ENCODE measurements at regions not wholly inside any gene's neighbourhood (a gene's known extent, or its start where the extent isn't known, plus 50 kb on each side); places are given as distances from the start of the nearest gene placed in this dataset.

GRCh38 chr1:181430015-181430885 lies 53.1 kb upstream of the CACNA1E start:
- TF ChIP-seq CTCF (conservative IDR thresholded peaks at IDR 0.05; ENCODE audit: low read length) (no peak), EZH2phosphoT487 (IDR thresholded peaks at IDR 0.05; ENCODE audit: borderline replicate concordance) (no peak)

Data from Loucy (cell line).